AG10803 (cell line): ENCODE measurements at regions not wholly inside any gene's neighbourhood (a gene's known extent, or its start where the extent isn't known, plus 50 kb on each side); places are given as distances from the start of the nearest gene placed in this dataset.

Experiments used
- DNase-seq: peaks from one replicate; pipeline ENCODE4 v3.0.0; 2010; ENCODE audit warnings: low read depth
- H3K4me3 ChIP-seq: 2 replicates; pipeline ENCODE4 v1.5.1; 2011; ENCODE audit warnings: mild to moderate bottlenecking, low read length, control low read depth
- TF ChIP-seq, protein P1 (sequence below): conservative IDR thresholded peaks from 2 replicates; pipeline ENCODE4 v1.5.1; 2011; ENCODE audit warnings: mild to moderate bottlenecking, low read length, control low read depth, inconsistent platforms

DNA sequence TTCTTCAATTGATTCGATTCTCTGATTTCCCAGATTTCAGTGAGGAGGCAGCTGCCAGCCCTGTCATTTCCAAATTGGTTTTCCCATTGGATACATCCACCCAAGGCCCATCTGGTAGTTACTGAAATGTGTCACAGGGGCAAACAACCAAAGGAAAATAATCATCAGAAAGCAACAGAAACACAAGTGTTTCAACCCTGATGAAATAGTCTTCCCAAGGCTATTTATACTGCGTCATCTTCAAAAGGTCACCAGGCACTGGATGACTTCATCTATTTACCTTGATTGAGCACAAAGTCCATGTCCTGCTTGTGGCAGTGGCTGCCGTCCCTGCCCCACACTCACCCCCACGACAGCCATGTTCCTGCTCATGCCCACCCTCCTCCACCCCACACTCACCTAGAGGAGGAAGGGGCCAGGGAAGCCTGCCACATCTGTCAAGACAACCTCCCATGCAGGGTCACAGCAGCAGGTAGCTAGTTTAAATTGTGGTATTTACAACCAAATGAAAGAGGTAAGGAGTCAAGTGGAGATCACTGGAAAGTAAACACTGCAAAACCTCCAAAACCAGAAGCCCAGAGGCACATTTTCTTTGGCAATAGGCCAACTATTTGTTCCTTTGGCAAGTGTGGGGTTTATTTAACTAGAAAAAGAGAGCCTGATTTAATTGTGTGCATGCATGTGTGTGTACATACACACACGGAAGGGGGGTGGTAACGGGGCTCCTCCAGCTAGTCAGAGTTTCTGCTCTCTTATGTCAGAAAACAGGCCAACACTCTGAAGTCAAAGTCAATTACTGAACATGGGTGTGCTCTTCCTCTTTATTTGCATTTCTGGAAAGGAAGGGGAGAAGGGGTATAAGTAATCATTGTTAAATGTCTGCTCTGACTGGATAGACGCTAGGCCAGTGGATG lies 49.5 kb upstream of the RAB4A start:
- TF ChIP-seq, protein P1, sequence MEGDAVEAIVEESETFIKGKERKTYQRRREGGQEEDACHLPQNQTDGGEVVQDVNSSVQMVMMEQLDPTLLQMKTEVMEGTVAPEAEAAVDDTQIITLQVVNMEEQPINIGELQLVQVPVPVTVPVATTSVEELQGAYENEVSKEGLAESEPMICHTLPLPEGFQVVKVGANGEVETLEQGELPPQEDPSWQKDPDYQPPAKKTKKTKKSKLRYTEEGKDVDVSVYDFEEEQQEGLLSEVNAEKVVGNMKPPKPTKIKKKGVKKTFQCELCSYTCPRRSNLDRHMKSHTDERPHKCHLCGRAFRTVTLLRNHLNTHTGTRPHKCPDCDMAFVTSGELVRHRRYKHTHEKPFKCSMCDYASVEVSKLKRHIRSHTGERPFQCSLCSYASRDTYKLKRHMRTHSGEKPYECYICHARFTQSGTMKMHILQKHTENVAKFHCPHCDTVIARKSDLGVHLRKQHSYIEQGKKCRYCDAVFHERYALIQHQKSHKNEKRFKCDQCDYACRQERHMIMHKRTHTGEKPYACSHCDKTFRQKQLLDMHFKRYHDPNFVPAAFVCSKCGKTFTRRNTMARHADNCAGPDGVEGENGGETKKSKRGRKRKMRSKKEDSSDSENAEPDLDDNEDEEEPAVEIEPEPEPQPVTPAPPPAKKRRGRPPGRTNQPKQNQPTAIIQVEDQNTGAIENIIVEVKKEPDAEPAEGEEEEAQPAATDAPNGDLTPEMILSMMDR = no peak
- no peak for DNase-seq
- H3K4me3 ChIP-seq = no peak overlapping the region
